ENCODE measurements at regions not wholly inside any gene's neighbourhood (a gene's known extent, or its start where the extent isn't known, plus 50 kb on each side); places are given as distances from the start of the nearest gene placed in this dataset.

GRCh38 chr3:109984976-109985375 lies 647.6 kb upstream of the DPPA4 start:
- TF ChIP-seq ATF6 (CRISPR knock-in tag; IDR thresholded peaks at IDR 0.05) (no peak), GABPB1 (CRISPR knock-in tag; IDR thresholded peaks at IDR 0.05) (no peak), ETV6 (CRISPR knock-in tag; IDR thresholded peaks at IDR 0.05) (no peak), IRF1 (CRISPR knock-in tag; IDR thresholded peaks at IDR 0.05) (no peak), ZNF532 (CRISPR knock-in tag; IDR thresholded peaks at IDR 0.05; ENCODE audit: borderline replicate concordance) (no peak), JAZF1 (CRISPR knock-in tag; IDR thresholded peaks at IDR 0.05) (no peak), ZNF263 (CRISPR knock-in tag; IDR thresholded peaks at IDR 0.05; ENCODE audit: low read depth) (no peak), ZSCAN18 (CRISPR knock-in tag; IDR thresholded peaks at IDR 0.05) (no peak), CBFB (CRISPR knock-in tag; IDR thresholded peaks at IDR 0.05; ENCODE audit: low read depth) (no peak), NFATC4 (CRISPR knock-in tag; IDR thresholded peaks at IDR 0.05) (no peak), CDX4 (CRISPR knock-in tag; IDR thresholded peaks at IDR 0.05; ENCODE audit: borderline replicate concordance) (no peak), ZNF671 (CRISPR knock-in tag; IDR thresholded peaks at IDR 0.05) (no peak), E2F1 (CRISPR knock-in tag; IDR thresholded peaks at IDR 0.05) (no peak), RELA (CRISPR knock-in tag; IDR thresholded peaks at IDR 0.05; ENCODE audit: borderline replicate concordance) (no peak), ZNF423 (CRISPR knock-in tag; IDR thresholded peaks at IDR 0.05) (no peak)
- no peaks in the 10 kb centered on the region for H3K36me3 Mint-ChIP-seq
- no peak overlapping the region for H3K4me3 Mint-ChIP-seq
- no peak overlapping the region for H3K27ac Mint-ChIP-seq
- ChIA-PET POLR2A (no interaction called here), CTCF (no interaction called here)
- no peaks in the 10 kb centered on the region for H3K9me3 Mint-ChIP-seq
- ATAC-seq (no peak), DNase-seq (ENCODE audit: low spot score) (no peak)
- no peaks in the 10 kb centered on the region for H3K27me3 Mint-ChIP-seq (ENCODE audit: low read depth)
- peaks cover 7% of the 10 kb centered on the region; the same call in 1 of the 2 replicates for H3K4me1 Mint-ChIP-seq

- peaks cover 4% of the 10 kb centered on the region for H3K9me3 Mint-ChIP-seq
- ATAC-seq: no peak
- no peak overlapping the region for H3K27ac Mint-ChIP-seq
- TF ChIP-seq ZMAT4 (CRISPR knock-in tag; IDR thresholded peaks at IDR 0.05): no peak
- TF ChIP-seq ELF4 (CRISPR knock-in tag; IDR thresholded peaks at IDR 0.05; ENCODE audit: low read depth): no peak
- no peak for TF ChIP-seq MAX (CRISPR knock-in tag; IDR thresholded peaks at IDR 0.05)
- TF ChIP-seq ZNF423 (CRISPR knock-in tag; IDR thresholded peaks at IDR 0.05): no peak
- no peak for TF ChIP-seq JAZF1 (CRISPR knock-in tag; IDR thresholded peaks at IDR 0.05)
- no peak for TF ChIP-seq TP53 (CRISPR knock-in tag; IDR thresholded peaks at IDR 0.05)
- TF ChIP-seq PREB (CRISPR knock-in tag; IDR thresholded peaks at IDR 0.05; ENCODE audit: borderline replicate concordance): no peak
- TF ChIP-seq RELA (CRISPR knock-in tag; IDR thresholded peaks at IDR 0.05; ENCODE audit: borderline replicate concordance): no peak
Measured at GRCh38 chr3:109985943-109986555, 648.7 kb upstream of the DPPA4 start.

More at GRCh38 chr3:109985943-109986555, 648.7 kb upstream of the DPPA4 start:
- no peak for DNase-seq (ENCODE audit: low spot score)
- Mint-ChIP-seq H3K4me1 (peaks cover 7% of the 10 kb centered on the region; the same call in 1 of the 2 replicates), H3K36me3 (no peaks in the 10 kb centered on the region), H3K27me3 (ENCODE audit: low read depth) (no peaks in the 10 kb centered on the region), H3K4me3 (no peak overlapping the region)
- ChIA-PET POLR2A (no interaction called here), CTCF (no interaction called here)

Data from WTC11 (cell line).